ENCODE measurements at regions not wholly inside any gene's neighbourhood (a gene's known extent, or its start where the extent isn't known, plus 50 kb on each side); places are given as distances from the start of the nearest gene placed in this dataset.

GRCh38 chr20:22465622-22466446, 118.5 kb downstream of the FOXA2 start:
- no peak for DNase-seq

- no peak for DNase-seq
These were observed 119.9 kb downstream of the FOXA2 start for GRCh38 chr20:22464312-22465003.

- DNase-seq = no peak
These were observed 121.1 kb downstream of the FOXA2 start for GRCh38 chr20:22462975-22463914.

- DNase-seq = no peak
These were observed 123.6 kb downstream of the FOXA2 start for GRCh38 chr20:22460803-22461202.

GRCh38 chr20:22460231-22460630, 124.1 kb downstream of the FOXA2 start:
- no peak for DNase-seq

- no peak for DNase-seq
These were observed 124.6 kb downstream of the FOXA2 start for GRCh38 chr20:22459754-22460153.

- DNase-seq = no peak
These were observed 128.3 kb downstream of the FOXA2 start for GRCh38 chr20:22456109-22456508.

GRCh38 chr20:22455259-22455658, 129.1 kb downstream of the FOXA2 start:
- no peak for DNase-seq

GRCh38 chr20:22453244-22454080, 130.9 kb downstream of the FOXA2 start:
- no peak for DNase-seq

GRCh38 chr20:22452442-22453011, 131.8 kb downstream of the FOXA2 start:
- no peak for DNase-seq

- no peak for DNase-seq
These were observed 133.8 kb downstream of the FOXA2 start for GRCh38 chr20:22450537-22450936.

- no peak for DNase-seq
These were observed 135.0 kb downstream of the FOXA2 start for GRCh38 chr20:22449188-22449973.

- DNase-seq = no peak
These were observed 137.0 kb downstream of the FOXA2 start for GRCh38 chr20:22447447-22447778.

GRCh38 chr20:22446613-22447446, 137.5 kb downstream of the FOXA2 start:
- no peak for DNase-seq

- DNase-seq = no peak
These were observed 142.1 kb downstream of the FOXA2 start for GRCh38 chr20:22442318-22442717.

GRCh38 chr20:22438926-22439325, 145.4 kb downstream of the FOXA2 start:
- DNase-seq = no peak

- DNase-seq = no peak
These were observed 146.0 kb downstream of the FOXA2 start for GRCh38 chr20:22438346-22438745.

GRCh38 chr20:22437354-22437753, 147.0 kb downstream of the FOXA2 start:
- DNase-seq = no peak

GRCh38 chr20:22431419-22431818, 153.0 kb downstream of the FOXA2 start:
- no peak for DNase-seq

- DNase-seq = no peak
These were observed 153.6 kb downstream of the FOXA2 start for GRCh38 chr20:22430746-22431168.
